NT2/D1 (cell line): ENCODE measurements at regions not wholly inside any gene's neighbourhood (a gene's known extent, or its start where the extent isn't known, plus 50 kb on each side); places are given as distances from the start of the nearest gene placed in this dataset.

Source experiments
- DNase-seq: peaks from one replicate; pipeline ENCODE4 v3.0.0-alpha.2; 2011; ENCODE audit warnings: low read depth, low spot score
- H3K27me3 ChIP-seq: 2 replicates; pipeline ENCODE4 v1.6.0; 2011; ENCODE audit warnings: mild to moderate bottlenecking; ENCODE audit not compliant: insufficient read length, insufficient read depth
- H3K36me3 ChIP-seq: 2 replicates; pipeline ENCODE4 v1.6.1; 2011; ENCODE audit warnings: mild to moderate bottlenecking, low read length, mixed read lengths; ENCODE audit not compliant: insufficient read depth, insufficient read length
- H3K4me1 ChIP-seq: 2 replicates; pipeline ENCODE4 v1.5.1; 2011; ENCODE audit not compliant: insufficient read depth, insufficient read length
- H3K4me3 ChIP-seq: 2 replicates; pipeline ENCODE4 v1.5.1; 2011; ENCODE audit warnings: low read depth; ENCODE audit not compliant: insufficient read length
- H3K9ac ChIP-seq: 2 replicates; pipeline ENCODE4 v1.6.0; 2011; ENCODE audit warnings: low read depth; ENCODE audit not compliant: insufficient read length
- H3K9me3 ChIP-seq: 2 replicates; pipeline ENCODE4 v1.5.1; 2011; ENCODE audit warnings: mild to moderate bottlenecking, low read length; ENCODE audit not compliant: insufficient read depth
- SUZ12 ChIP-seq: IDR thresholded peaks from 2 replicates; pipeline ENCODE4 v1.6.1; 2011; ENCODE audit not compliant: insufficient read length, insufficient read depth; ENCODE audit errors: extremely low read depth
- YY1 ChIP-seq: IDR thresholded peaks from 2 replicates; pipeline ENCODE4 v1.6.1; 2011; ENCODE audit not compliant: insufficient read length, insufficient read depth
- ZNF274 ChIP-seq: IDR thresholded peaks from 2 replicates; pipeline ENCODE4 v1.6.1; 2011; ENCODE audit warnings: mild to moderate bottlenecking, low read depth, low read length

DNA sequence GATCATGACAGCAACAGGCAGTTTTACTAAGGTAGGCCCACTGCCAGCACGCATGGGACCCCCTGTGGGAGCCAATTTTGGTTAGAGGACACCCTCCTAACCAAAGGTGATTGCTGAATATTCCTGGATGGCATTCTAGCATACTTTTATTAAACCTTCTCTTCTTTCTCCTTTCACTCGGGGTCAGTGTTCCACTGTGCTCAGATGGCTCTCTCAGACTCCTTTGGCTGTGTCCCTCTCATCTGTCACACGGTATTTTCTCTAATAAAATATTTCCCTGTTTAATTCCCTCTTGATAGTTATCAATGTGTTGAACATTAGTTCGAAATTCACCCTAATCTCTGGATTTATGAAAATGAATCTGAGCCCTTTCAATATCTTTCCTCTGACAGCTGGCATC lies 1315.3 kb downstream of the FSTL5 start:
- no peak for TF ChIP-seq ZNF274
- no peak for TF ChIP-seq SUZ12
- TF ChIP-seq YY1 = no peak
- Histone ChIP-seq H3K9ac (no peak overlapping the region), H3K27me3 (no peaks in the 10 kb centered on the region), H3K36me3 (no peaks in the 10 kb centered on the region), H3K9me3 (no peaks in the 10 kb centered on the region), H3K4me3 (no peak overlapping the region), H3K4me1 (no peaks in the 10 kb centered on the region)
- DNase-seq = no peak

DNA sequence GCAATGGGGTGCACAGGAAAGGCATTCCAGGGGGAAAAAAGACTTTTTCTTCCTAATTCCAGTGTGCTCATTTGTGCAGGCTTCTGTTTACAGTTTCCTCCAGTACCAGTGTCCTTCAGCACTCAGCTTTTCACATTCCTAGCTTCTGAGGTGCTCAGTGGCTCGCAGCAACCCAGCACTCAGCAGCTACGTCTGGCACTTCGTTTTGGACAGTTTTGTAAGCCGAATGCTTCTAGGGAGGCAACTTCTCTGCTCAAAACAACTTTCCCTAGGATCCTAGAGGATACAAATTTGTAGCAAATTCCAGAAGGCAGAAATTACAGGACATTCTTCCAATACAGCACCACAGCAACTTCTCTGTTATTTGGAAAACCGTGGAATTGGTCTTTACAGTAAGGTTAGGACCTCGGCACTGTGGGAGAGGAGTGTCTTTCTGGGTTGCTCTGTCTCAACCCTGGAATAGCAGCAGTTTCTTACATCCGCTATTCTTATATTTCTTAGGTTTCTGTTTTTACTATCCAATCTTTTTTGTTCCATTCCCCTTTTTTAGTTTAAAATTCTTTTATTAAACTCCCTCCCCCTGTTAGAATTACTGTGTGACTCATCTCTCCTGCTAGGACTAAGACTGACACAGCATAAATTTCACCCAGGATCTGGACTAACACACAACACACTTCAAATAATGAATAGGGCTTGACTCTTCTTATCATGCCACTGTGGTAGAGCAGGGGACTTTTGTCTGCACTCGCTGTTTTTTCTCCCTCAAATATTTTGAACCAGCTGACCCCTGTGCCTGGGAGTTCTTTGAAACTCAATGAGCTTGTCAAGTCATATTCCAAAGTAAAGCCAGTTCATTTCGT lies 1314.7 kb downstream of the FSTL5 start:
- DNase-seq = no peak
- no peaks in the 10 kb centered on the region for H3K36me3 ChIP-seq
- TF ChIP-seq ZNF274 (no peak), YY1 (no peak), SUZ12 (no peak)
- H3K27me3 ChIP-seq = no peaks in the 10 kb centered on the region
- H3K4me3 ChIP-seq = no peak overlapping the region
- H3K9ac ChIP-seq = no peak overlapping the region
- no peaks in the 10 kb centered on the region for H3K9me3 ChIP-seq
- no peaks in the 10 kb centered on the region for H3K4me1 ChIP-seq

GRCh38 chr4:160864253-160864652 lies 1299.5 kb downstream of the FSTL5 start:
- H3K27me3 ChIP-seq = no peaks in the 10 kb centered on the region
- no peaks in the 10 kb centered on the region for H3K36me3 ChIP-seq
- H3K4me3 ChIP-seq = no peak overlapping the region
- no peaks in the 10 kb centered on the region for H3K9me3 ChIP-seq
- H3K9ac ChIP-seq = no peak overlapping the region
- no peaks in the 10 kb centered on the region for H3K4me1 ChIP-seq
- TF ChIP-seq SUZ12 (no peak), YY1 (no peak), ZNF274 (no peak)
- no peak for DNase-seq

DNA sequence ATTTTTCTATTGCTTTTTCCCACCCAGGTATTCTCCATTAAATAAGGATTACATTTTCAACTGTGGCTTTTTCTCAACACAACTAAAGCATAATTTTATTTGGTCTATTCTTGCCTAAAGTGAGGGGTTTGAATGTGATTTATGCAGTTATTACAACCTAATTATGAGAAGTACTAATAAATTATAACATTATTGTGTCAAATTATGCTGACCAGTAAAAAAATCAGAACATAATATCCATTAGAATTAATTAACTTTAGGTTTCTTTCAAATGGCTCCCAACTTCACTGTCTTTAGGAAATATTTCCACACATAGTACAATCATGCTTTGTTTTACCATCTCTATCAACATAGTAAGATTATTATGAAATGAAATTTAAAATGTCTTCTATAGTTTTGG lies 1293.9 kb downstream of the FSTL5 start:
- DNase-seq = no peak
- Histone ChIP-seq H3K27me3 (no peaks in the 10 kb centered on the region), H3K9ac (no peak overlapping the region), H3K4me1 (no peaks in the 10 kb centered on the region), H3K36me3 (no peaks in the 10 kb centered on the region), H3K9me3 (no peaks in the 10 kb centered on the region), H3K4me3 (no peak overlapping the region)
- TF ChIP-seq ZNF274 = no peak
- TF ChIP-seq YY1 = no peak
- no peak for TF ChIP-seq SUZ12

DNA sequence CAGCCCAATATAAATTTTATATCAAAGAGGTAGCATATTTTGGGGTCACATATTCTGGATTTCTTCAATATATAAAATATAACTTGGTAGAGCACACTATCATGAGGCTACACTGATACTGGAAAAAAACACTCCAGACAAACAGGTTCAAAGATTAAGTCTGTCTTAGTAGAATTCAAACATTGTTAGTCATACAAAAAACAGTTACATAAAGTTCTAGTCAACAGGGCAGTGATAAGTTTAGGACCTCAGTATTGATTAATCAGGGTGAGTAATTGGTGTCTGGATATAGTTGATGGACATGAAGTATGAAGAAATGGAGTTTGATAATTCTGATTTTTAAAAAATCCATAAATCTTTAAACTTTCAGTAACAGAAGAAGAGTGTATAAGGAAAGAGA lies 1291.3 kb downstream of the FSTL5 start:
- H3K4me3 ChIP-seq = no peak overlapping the region
- no peaks in the 10 kb centered on the region for H3K36me3 ChIP-seq
- TF ChIP-seq SUZ12 = no peak
- no peak for TF ChIP-seq YY1
- TF ChIP-seq ZNF274 = no peak
- H3K9me3 ChIP-seq = no peaks in the 10 kb centered on the region
- no peak overlapping the region for H3K9ac ChIP-seq
- no peaks in the 10 kb centered on the region for H3K27me3 ChIP-seq
- DNase-seq = no peak
- no peaks in the 10 kb centered on the region for H3K4me1 ChIP-seq

DNA sequence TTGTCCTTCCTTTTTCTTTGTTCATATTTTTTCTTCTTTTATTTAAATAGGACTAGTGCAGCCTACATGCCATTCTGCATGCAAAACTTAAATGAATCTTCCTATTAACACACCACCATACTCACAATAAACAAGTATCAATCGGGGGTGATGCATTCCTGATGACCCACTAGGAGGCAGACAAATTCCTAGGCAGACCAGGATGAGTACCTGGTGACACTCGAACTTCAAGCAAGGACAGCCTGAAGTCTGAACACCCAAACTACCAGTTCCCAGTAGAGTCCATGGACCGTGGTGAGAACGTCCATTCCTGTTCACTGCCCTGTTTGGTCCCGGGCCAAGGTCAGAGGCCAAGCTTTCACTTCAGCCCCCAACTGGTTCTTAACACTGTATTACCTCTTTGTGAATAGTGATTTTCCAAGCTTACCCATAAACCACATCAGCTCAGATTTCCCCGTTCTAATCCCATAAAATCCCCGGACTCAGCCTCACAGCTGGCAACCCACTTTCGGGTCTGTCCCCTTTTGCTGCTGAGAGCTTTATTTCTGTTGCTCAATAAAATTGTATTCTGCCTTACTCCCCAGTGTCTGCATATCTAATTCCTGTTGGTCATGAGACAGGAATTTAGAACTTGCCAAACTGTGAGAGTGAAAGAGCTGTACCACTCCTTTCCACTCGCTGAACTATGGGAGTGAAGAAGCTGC lies 1286.6 kb downstream of the FSTL5 start:
- no peak for TF ChIP-seq SUZ12
- TF ChIP-seq YY1 = no peak
- TF ChIP-seq ZNF274 = no peak
- no peak overlapping the region for H3K9ac ChIP-seq
- H3K36me3 ChIP-seq = no peaks in the 10 kb centered on the region
- H3K27me3 ChIP-seq = no peaks in the 10 kb centered on the region
- H3K4me1 ChIP-seq = no peaks in the 10 kb centered on the region
- no peak overlapping the region for H3K4me3 ChIP-seq
- no peak for DNase-seq
- H3K9me3 ChIP-seq = no peaks in the 10 kb centered on the region

DNA sequence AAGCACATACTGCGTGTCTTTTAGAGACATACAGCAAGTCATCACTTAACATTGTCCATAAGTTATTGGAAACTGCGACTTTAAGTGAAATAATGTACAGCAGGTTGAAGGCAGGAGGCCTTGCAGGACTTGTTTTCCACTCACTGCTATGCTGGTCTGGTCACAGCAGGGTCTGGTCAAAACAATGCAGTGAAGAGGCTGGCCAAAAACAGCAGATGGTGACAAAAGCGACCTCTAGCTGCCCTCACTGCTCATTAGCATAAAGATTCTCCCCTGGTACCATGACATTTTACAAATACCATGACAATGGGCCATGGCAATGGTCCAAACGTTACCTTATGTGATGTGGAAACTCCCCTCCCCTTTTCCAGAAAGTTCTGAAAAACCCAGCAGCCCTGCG lies 1283.6 kb downstream of the FSTL5 start:
- no peak overlapping the region for H3K4me3 ChIP-seq
- TF ChIP-seq YY1 = no peak
- TF ChIP-seq ZNF274 = no peak
- no peak for TF ChIP-seq SUZ12
- no peaks in the 10 kb centered on the region for H3K27me3 ChIP-seq
- H3K9ac ChIP-seq = no peak overlapping the region
- H3K36me3 ChIP-seq = no peaks in the 10 kb centered on the region
- DNase-seq = no peak
- H3K4me1 ChIP-seq = no peaks in the 10 kb centered on the region
- no peaks in the 10 kb centered on the region for H3K9me3 ChIP-seq
